ENCODE measurements at regions not wholly inside any gene's neighbourhood (a gene's known extent, or its start where the extent isn't known, plus 50 kb on each side); places are given as distances from the start of the nearest gene placed in this dataset.
"Not testable (repeated sequence)": the region's sequence is repeated elsewhere in the genome, so short reads cannot be mapped to it uniquely, and the experiment has no call there.

DNA sequence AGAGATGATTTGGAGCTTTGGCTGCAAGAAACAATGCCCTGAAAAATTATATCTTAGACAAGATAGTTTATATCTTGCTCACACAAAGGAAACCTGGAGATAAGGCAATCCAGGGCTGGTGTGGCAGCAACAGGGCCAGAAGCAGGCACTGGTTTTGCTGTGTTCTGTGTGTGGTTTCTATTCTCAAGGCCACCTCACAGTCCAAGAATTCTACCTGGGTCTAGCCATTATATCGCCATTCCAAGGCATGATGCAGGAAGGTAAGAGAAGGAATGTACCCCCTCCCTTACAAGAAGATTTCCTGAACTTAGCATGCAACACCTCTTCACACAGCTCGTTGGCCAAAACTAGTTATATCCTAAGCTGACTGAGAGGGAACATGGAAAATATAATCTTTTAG, 74.5 kb upstream of the MEGF10 start:
- DNase-seq = no peak

DNA sequence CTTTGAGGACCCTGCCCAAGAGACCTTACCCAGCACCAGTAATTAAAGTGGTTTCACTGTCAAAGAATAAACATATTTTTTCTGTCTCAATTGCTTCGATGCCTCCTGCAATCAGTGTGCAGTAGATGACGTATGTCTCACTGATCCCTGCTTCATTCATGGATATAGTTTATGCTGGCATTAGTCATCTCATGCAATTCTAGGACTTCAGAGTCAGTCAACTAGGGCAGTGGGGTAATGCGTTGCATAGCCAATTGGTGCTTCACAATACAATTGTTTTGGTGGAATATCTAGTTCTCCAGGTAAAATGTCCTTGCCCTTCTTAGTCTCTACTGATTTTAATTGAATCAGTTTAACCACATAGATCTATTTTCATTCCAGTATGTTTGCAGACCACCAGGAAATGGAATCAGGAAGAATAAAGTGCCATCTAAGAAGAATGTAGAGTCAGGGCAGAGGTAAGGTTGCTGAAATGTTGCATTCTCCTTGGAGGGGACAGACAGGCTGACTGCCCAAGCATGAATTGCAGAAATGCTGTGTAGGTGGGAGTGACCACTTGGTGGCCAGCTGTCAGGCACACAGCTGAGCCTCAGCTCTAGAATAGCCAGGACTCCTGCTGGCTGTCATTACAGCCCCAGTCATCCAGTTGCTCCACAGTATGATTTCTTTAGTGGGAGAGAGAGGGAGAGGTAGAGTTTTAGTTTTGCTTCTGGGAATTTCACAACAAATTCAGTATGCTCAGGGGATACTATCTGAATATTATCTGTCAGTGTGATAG, 73.5 kb upstream of the MEGF10 start:
- no peak for DNase-seq

DNA sequence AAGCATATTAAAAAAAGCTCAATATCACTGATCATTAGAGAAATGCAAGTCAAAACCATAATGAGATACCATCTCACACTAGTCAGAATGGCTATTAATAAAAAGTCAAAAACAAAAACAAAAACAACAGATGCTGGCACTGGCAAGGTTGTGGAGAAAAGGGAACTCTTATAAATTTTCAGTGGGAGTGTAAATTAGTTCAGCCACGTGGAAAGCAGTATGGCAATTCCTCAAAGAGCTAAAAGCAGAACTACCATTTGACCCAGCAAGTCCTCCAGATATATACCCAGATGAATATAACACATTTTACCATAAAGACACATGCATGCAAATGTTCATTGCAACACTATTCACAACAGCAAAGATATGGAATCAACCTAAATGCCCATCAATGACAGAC, 68.7 kb upstream of the MEGF10 start:
- not testable (repeated sequence) for DNase-seq

GRCh38 chr5:127222571-127223156, 67.9 kb upstream of the MEGF10 start:
- not testable (repeated sequence) for DNase-seq

DNA sequence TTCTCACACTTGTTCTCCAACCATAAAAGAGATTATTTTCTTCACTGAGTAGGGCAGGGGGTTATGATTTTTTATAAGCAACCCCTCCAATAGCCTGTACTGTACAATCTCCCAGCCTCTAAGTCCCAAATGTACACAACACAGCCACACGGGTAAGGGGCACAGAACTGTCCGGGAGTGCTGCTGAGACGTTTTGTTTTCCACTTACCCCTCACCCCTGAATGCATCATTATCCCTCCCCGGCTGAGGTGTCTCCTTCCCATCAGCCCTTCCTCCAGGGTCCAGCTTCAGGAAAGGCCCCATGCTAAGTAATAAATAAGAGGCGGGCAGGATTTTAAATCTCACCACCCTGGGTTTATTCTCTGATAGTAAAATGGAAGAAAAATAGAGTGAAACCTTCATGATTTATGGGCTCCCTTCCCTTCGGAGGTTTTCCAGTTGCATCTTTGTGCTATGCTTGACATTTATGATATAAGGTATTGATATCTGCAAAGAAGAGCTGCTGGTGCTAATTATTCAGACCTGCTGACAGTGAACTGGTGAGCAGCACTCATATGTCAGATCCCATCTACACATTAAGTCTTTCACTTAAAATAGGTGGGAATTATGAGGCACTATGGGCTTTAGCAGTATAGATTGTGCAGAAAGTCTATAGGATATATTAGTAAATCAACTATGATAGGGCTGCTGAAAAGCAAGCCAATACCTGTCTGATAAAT, 67.2 kb upstream of the MEGF10 start:
- no peak for DNase-seq

DNA sequence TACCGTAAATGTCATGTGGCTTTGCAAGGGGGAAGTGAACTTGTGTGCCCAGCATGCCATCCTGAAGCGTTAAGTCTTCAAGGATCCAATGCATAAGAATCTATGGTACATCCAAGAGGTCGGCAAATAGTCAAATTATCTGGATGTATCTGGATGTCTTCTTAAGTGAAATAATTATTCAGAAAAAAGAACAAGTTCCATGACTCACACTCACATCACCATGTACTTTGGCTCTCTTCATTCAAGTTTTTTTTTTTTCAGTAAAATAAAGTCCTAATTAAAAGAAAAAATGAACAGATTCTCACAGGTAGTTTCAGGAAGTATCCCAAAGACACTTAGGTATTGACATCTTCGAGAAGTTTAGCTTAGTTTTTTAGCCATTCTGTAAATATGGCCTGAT, 62.7 kb upstream of the MEGF10 start:
- DNase-seq = no peak

DNA sequence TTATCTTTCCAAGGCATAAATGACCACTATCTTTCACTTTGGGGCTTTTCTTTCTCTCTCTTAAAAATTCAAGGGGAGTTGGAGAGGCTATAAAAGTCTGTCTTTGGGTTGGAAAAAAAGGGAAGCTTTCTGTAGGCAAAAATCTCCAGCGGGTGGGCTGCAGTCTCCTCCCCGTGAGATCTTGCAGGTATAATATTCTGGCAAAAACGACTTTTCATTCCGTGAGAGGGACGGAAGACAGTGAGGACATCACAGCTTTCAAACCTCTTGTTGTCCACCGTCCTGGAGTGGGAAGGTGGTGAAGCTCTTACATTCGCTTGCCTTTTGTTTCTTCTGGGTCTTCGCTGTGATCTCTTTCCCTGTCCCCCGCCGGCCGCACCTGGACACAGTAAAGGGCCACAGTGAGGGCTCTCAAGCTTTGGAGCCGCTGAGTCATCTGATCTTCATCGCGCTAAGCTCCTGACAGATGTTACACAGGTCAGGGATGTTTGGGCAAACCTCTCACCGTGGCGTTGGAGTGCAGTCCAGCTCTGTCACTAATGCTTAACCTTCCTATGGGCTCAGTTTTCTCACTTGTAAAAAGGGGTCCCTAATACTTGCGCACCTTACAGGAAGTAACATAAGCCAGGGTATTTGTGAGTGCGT, 61.9 kb upstream of the MEGF10 start:
- DNase-seq = no peak

DNA sequence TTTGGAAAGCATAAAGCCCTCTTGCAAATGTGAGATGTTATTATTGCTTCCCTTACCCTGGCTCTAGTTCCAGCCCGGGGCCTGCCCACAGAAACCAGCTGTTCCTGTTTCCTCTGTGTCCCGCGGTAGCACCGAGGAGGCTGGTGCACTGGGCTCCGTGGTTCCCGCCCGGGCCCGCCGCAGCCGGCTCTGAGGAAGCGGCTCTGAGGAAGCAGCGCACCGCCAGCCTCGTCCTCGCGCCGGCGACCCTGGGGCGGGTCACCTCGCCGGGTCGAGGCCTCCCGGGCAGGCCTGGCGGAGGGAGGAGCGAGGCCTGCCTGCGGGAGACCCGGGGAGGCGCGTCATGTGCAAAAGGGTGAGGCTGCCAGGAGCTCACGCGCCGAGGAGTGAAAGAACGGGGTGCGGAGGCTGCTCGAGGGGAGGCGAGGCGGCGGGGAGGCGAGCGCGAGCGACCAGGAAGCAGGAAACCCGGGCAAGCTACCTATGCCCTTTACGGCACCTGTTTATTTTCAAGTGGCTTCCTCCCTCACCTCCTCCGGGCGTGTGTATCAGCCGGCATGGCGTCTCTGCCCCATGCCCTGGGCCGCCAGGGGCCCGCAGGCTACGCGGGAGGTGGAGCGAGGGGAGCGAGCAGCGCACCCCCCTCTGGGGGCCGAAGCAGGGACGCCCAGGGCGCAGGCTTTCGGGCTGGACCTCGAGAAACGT, 61.3 kb upstream of the MEGF10 start:
- DNase-seq = peak; percentile 22 to 80 (median 46)

- DNase-seq = no peak
These were observed 59.5 kb upstream of the MEGF10 start for GRCh38 chr5:127231118-127231517.

DNA sequence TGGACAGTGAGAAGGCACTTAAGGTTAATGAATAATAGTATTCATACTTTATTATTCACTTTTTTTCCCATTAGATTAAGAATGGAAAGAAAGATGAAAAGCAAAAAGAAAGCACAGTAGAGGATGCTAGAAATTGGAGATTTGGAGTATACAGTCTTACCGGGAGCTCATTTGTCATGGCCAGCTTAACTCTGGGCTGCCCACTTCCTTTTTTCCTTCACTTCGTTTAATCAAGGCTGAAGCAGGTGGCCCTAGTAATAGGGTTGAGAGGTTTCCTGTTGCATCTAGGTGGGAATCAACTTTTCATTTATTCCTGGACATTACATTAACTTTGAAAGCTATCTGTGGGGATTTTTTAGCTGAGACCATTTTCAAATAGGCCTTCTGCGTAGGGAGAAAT, 57.0 kb upstream of the MEGF10 start:
- no peak for DNase-seq

- DNase-seq = no peak
These were observed 55.5 kb upstream of the MEGF10 start for GRCh38 chr5:127235136-127235535.

- DNase-seq = no peak
These were observed 54.3 kb upstream of the MEGF10 start for GRCh38 chr5:127236254-127236653.
